ENCODE measurements at regions not wholly inside any gene's neighbourhood (a gene's known extent, or its start where the extent isn't known, plus 50 kb on each side); places are given as distances from the start of the nearest gene placed in this dataset.

DNA sequence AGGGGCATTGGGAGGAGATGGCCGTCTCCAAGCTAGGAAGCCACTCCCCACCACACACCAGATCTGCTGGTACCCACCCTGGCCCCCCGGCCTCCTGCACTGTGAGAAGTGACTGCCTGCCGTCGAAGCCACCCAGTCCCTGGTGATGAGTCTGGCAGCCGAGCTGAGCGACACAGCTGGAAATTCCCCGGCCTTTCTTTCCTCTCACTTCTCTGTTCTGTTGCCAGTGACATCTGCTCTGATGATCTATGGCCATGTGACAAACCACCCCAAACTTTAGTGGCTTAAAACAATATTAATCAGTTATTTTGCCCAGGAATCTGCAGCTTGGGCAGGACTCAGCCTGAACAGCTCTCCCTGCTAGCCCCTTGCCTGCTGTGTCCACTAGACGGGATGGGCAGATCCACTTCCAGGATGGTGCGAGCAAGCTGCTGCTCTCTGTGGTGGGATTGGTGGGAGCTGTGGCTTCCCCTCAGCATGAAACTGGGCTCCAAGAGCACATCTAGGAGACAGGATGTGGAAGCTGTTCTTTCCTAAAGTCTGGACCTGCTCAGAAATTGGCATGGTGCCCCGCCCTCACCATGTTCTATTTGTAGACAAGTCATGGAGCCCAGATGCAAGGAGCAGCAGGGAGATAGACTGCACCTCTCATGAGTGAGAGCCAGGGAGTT lies 211.2 kb downstream of the GADD45G start:
- Histone ChIP-seq H3K27ac (ENCODE audit: low read depth in 1 of 2, low read length in 2 of 2) (no peak overlapping the region), H3K79me2 (ENCODE audit: insufficient read depth, low read length) (no peaks in the 10 kb centered on the region), H2AFZ (ENCODE audit: insufficient read depth, low read depth, low read length, poor library complexity, severe bottlenecking) (no peak overlapping the region), H3K4me3 (replicated peaks in 1 of 3; ENCODE audit: low read depth in 2 of 3, low read length in 3 of 3) (no peak overlapping the region), H3K27me3 (ENCODE audit: control insufficient read depth in 2 of 2, insufficient read depth in 2 of 2, low read length in 2 of 2) (peaks cover 0 to 9% of the 10 kb centered on the region in 2 donors), H3K9me3 (replicated peaks in 1 of 2; ENCODE audit: control insufficient read depth in 1 of 2, insufficient read depth in 1 of 2, low read length in 2 of 2) (no peaks in the 10 kb centered on the region), H3K9ac (ENCODE audit: insufficient read depth, low read length, poor library complexity, severe bottlenecking) (no peak overlapping the region), H3K36me3 (replicated peaks in 1 of 2; ENCODE audit: control insufficient read depth in 1 of 2, insufficient read depth in 2 of 2, low read length in 2 of 2) (no peaks in the 10 kb centered on the region), H3K4me2 (replicated peaks; ENCODE audit: extremely low read depth, low read length, poor library complexity, severe bottlenecking) (no peak overlapping the region), H4K20me1 (ENCODE audit: insufficient read depth, low read length) (no peaks in the 10 kb centered on the region), H3K4me1 (ENCODE audit: control insufficient read depth in 1 of 2, insufficient read depth in 2 of 2, low read length in 2 of 2) (no peaks in the 10 kb centered on the region)
- Mint-ChIP-seq H3K36me3 (no peaks in the 10 kb centered on the region), H3K4me3 (no peak overlapping the region), H3K4me1 (peaks cover 14% of the 10 kb centered on the region), H3K27me3 (ENCODE audit: low read depth in 3 of 3) (peaks cover 8 to 21% (median 19%) of the 10 kb centered on the region in 3 donors), H3K9me3 (no peaks in the 10 kb centered on the region), H3K27ac (peak overlapping the region in 2 of 7 donors; percentile 33 to 63)
- peak in 2 of 3 donors; percentile 8 to 65 for DNase-seq
- 51% methylated on average over 5 of the region's 10 CpGs for WGBS (ENCODE audit: insufficient coverage)
- intact Hi-C loops (cut with micrococcal nuclease): no loop called here
- TF ChIP-seq, protein P1, sequence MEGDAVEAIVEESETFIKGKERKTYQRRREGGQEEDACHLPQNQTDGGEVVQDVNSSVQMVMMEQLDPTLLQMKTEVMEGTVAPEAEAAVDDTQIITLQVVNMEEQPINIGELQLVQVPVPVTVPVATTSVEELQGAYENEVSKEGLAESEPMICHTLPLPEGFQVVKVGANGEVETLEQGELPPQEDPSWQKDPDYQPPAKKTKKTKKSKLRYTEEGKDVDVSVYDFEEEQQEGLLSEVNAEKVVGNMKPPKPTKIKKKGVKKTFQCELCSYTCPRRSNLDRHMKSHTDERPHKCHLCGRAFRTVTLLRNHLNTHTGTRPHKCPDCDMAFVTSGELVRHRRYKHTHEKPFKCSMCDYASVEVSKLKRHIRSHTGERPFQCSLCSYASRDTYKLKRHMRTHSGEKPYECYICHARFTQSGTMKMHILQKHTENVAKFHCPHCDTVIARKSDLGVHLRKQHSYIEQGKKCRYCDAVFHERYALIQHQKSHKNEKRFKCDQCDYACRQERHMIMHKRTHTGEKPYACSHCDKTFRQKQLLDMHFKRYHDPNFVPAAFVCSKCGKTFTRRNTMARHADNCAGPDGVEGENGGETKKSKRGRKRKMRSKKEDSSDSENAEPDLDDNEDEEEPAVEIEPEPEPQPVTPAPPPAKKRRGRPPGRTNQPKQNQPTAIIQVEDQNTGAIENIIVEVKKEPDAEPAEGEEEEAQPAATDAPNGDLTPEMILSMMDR (IDR thresholded peaks at IDR 0.05): no peak

DNA sequence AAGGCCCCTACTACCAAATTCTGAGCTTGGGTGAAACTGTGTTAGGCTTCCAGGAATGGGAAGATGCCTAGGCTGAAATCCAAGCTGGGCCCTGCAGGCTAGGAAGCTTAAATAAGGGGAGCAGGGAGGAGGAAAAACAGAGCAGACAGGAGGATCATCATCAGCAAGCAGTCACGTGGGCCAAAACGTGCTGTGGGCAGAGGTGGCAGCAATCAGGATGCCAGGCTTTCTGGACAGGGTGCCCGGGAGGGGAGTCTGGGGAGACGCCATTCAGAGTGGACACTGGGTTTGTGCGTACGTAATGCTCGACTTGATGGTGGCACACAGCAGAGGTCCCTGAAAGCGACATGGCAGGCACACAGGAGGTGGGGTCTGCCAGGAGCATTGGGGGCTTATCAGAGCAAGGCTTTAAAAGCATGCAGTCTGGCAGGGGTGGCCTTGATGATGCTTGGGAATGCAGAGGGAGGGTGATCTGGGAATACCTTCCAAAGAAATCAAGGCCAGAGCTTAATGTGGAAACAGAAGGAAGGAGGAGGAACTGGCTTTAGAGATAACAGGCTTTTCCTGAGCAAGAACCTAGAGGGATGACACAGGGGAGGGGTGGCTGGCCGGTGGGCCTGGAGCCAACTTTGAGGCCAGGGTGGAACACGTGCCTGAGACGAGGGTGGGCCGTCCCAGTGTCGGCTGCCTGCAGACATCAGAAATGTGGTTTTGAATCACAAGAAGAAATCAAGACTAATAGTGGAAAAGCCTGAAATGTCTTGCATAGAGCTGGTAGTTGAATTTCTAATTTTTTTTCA lies 212.5 kb downstream of the GADD45G start:
- Histone ChIP-seq H3K4me2 (replicated peaks; ENCODE audit: extremely low read depth, low read length, poor library complexity, severe bottlenecking) (no peak overlapping the region), H3K36me3 (replicated peaks in 1 of 2; ENCODE audit: control insufficient read depth in 1 of 2, insufficient read depth in 2 of 2, low read length in 2 of 2) (no peaks in the 10 kb centered on the region), H4K20me1 (ENCODE audit: insufficient read depth, low read length) (no peaks in the 10 kb centered on the region), H3K9me3 (replicated peaks in 1 of 2; ENCODE audit: control insufficient read depth in 1 of 2, insufficient read depth in 1 of 2, low read length in 2 of 2) (no peaks in the 10 kb centered on the region), H3K4me1 (ENCODE audit: control insufficient read depth in 1 of 2, insufficient read depth in 2 of 2, low read length in 2 of 2) (no peaks in the 10 kb centered on the region), H3K9ac (ENCODE audit: insufficient read depth, low read length, poor library complexity, severe bottlenecking) (no peak overlapping the region), H3K27me3 (ENCODE audit: control insufficient read depth in 2 of 2, insufficient read depth in 2 of 2, low read length in 2 of 2) (peaks cover 0 to 9% of the 10 kb centered on the region in 2 donors), H3K27ac (ENCODE audit: low read depth in 1 of 2, low read length in 2 of 2) (no peak overlapping the region), H2AFZ (ENCODE audit: insufficient read depth, low read depth, low read length, poor library complexity, severe bottlenecking) (no peak overlapping the region), H3K4me3 (replicated peaks in 1 of 3; ENCODE audit: low read depth in 2 of 3, low read length in 3 of 3) (no peak overlapping the region), H3K79me2 (ENCODE audit: insufficient read depth, low read length) (no peaks in the 10 kb centered on the region)
- TF ChIP-seq, protein P1 (IDR thresholded peaks at IDR 0.05): no peak
- no peak overlapping the region for H3K4me3 Mint-ChIP-seq
- intact Hi-C loops (cut with micrococcal nuclease): no loop called here
- peaks cover 10 to 19% (median 18%) of the 10 kb centered on the region in 3 donors for H3K27me3 Mint-ChIP-seq (ENCODE audit: low read depth in 3 of 3)
- DNase-seq: no peak
- H3K36me3 Mint-ChIP-seq: no peaks in the 10 kb centered on the region
- H3K9me3 Mint-ChIP-seq: no peaks in the 10 kb centered on the region
- WGBS (ENCODE audit: insufficient coverage): 90% methylated on average over 8 of the region's 13 CpGs
- H3K4me1 Mint-ChIP-seq: peaks cover 14% of the 10 kb centered on the region
- H3K27ac Mint-ChIP-seq: no peak overlapping the region
